T-cell (primary cell): ENCODE measurements at regions not wholly inside any gene's neighbourhood (a gene's known extent, or its start where the extent isn't known, plus 50 kb on each side); places are given as distances from the start of the nearest gene placed in this dataset.

Experiments
- ATAC-seq, 4 experiments: fragments of 200-7000 bp in 3 of 4; fragments of 150-1000 bp in 1 of 4; cut with Tn5 transposase; replicated peaks in 1 of 4; 1 replicate in 3 of 4; 2 replicates in 1 of 4; pipeline ENCODE4 v1.10.0; 2021; ENCODE audit warnings: moderate library complexity in 3 of 4, mild to moderate bottlenecking in 2 of 4, moderate number of reproducible peaks in 1 of 4
- CTCF ChIA-PET, 2 donors: fragments of 300-600 bp; sonication (Branson Sonifier 250); formaldehyde crosslinking; loops; one replicate each; lab custom pipeline; 2022; ENCODE audit warnings: antibody characterized with exemption in 2 of 2; lab: Charles Lee
- POLR2A ChIA-PET, 2 donors: fragments of 300-600 bp; sonication (Branson Sonifier 250); formaldehyde crosslinking; loops; one replicate each; lab custom pipeline; 2022; ENCODE audit warnings: antibody characterized with exemption in 2 of 2; lab: Charles Lee
- DNase-seq, 35 experiments: peaks; one replicate each; pipeline versions ENCODE4 v3.0.0 to v3.0.0-alpha.2; 2013 to 2023
- H3K27ac ChIP-seq: one replicate; pipeline ENCODE4 v1.5.1; 2013; ENCODE audit warnings: low read length
- H3K27me3 ChIP-seq, 2 experiments: replicated peaks in 1 of 2; 1 replicate in 1 of 2; 2 replicates in 1 of 2; pipeline versions ENCODE4 v1.6.1 to v1.7.0; 2013; ENCODE audit warnings: low read length in 1 of 2, mixed read lengths in 1 of 2; ENCODE audit not compliant: control insufficient read depth in 2 of 2, insufficient read depth in 2 of 2; ENCODE audit errors: extremely low read depth in 1 of 2
- H3K36me3 ChIP-seq, 2 donors: 1 replicate in 1 of 2; 2 replicates in 1 of 2; pipeline versions ENCODE4 v1.6.1 to v1.7.0; 2013; ENCODE audit warnings: low read length in 1 of 2; ENCODE audit not compliant: control insufficient read depth in 2 of 2, insufficient read depth in 1 of 2; ENCODE audit errors: extremely low read depth in 1 of 2
- H3K4me1 ChIP-seq, 2 experiments: 1 replicate in 1 of 2; 2 replicates in 1 of 2; pipeline versions ENCODE4 v1.6.1 to v1.7.0; 2013; ENCODE audit warnings: low read length in 2 of 2, mixed read lengths in 1 of 2; ENCODE audit not compliant: insufficient read depth in 2 of 2, control insufficient read depth in 1 of 2; ENCODE audit errors: extremely low read depth in 1 of 2
- H3K4me3 ChIP-seq, 2 donors: 1 replicate in 1 of 2; 2 replicates in 1 of 2; pipeline versions ENCODE4 v1.5.1 to v1.7.0; 2013; ENCODE audit warnings: mild to moderate bottlenecking in 2 of 2, low read length in 1 of 2, moderate library complexity in 1 of 2; ENCODE audit not compliant: control insufficient read depth in 1 of 2; ENCODE audit errors: extremely low read depth in 1 of 2
- H3K9me3 ChIP-seq: 2 replicates; pipeline ENCODE4 v1.7.0; 2013
- H3K27ac Mint-ChIP-seq, 2 donors: one replicate each; pipeline ENCODE4 v1.8.0; 2020 to 2021; ENCODE audit warnings: mild to moderate bottlenecking in 2 of 2, mixed read lengths in 2 of 2
- H3K27me3 Mint-ChIP-seq, 2 donors: one replicate each; pipeline ENCODE4 v1.8.0; 2021 to 2022; ENCODE audit warnings: mixed read lengths in 2 of 2
- H3K36me3 Mint-ChIP-seq: one replicate; pipeline ENCODE4 v1.8.0; 2021; ENCODE audit warnings: mixed read lengths
- H3K4me1 Mint-ChIP-seq, 3 donors: one replicate each; pipeline ENCODE4 v1.8.0; 2020 to 2022; ENCODE audit warnings: mixed read lengths in 3 of 3, mild to moderate bottlenecking in 1 of 3
- H3K4me3 Mint-ChIP-seq, 3 donors: one replicate each; pipeline ENCODE4 v1.8.0; 2020 to 2022; ENCODE audit warnings: mild to moderate bottlenecking in 3 of 3, mixed read lengths in 3 of 3, moderate library complexity in 3 of 3
- H3K9me3 Mint-ChIP-seq, 3 donors: one replicate each; pipeline ENCODE4 v1.8.0; 2020 to 2022; ENCODE audit warnings: mixed read lengths in 3 of 3
- WGBS: methylation state at CpG from one replicate; pipeline ENCODE4 v1.1.5; 2013; ENCODE audit warnings: missing lambda C conversion rate; ENCODE audit not compliant: insufficient coverage; 5-methylcytosine and 5-hydroxymethylcytosine counted together

DNA sequence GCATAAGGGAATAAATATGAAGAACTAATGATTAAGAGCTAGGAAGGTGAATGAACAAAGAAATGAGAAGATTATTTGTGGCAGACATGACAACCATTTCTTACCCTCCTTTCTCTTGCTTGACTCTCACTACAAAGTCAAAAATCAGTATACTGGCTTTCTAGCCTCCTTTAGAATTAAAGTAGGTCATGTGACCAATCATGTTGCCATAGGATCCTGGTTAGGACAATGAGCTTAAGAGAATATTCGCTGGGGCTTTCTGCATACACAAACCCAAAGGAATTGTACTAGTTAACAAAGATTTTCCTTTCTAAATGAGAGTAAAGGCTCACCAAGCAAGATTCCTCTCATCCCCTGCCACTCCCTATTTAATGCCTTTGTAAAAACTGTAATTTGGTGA lies 76.0 kb upstream of the ID4 start:
- CTCF ChIA-PET, result no interaction called here

DNA sequence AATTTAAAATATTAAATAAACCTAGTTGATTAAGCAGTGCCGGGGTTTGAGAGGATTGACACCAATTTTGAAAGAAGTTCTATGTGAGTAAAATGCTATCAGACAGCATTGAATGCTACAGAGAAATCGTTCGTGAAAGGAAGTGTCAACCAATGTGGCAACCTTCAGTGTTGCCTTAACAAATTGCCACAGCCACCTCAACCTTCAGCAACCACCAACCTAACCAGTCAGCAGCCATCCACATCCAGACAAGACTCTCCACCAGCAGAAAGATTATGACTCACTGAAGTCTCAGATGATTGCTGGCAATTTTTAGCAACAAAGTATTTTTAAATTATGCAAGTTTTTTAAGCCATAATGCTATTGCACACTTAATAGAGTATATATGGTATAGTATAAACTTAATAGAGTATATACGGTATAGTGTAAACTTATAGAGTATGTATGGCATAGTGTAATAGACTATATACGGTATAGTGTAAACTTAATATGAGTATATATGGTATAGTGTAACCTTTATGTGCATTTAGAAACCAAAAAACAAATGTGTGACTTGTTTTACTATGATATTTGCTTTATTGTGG lies 65.3 kb upstream of the ID4 start:
- H3K4me3 Mint-ChIP-seq, result no peak overlapping the region
- ATAC-seq (no peak), DNase-seq (no peak)
- H3K4me3 ChIP-seq, result no peak overlapping the region
- ChIA-PET CTCF (no interaction called here), POLR2A (no interaction called here)
- H3K27me3 Mint-ChIP-seq, result no peaks in the 10 kb centered on the region
- no peak overlapping the region for H3K27ac ChIP-seq
- H3K4me1 ChIP-seq, result no peaks in the 10 kb centered on the region
- H3K36me3 Mint-ChIP-seq, result no peaks in the 10 kb centered on the region
- H3K9me3 Mint-ChIP-seq, result peaks cover 0 to 5% (median 0%) of the 10 kb centered on the region in 3 donors
- H3K4me1 Mint-ChIP-seq, result no peaks in the 10 kb centered on the region
- H3K36me3 ChIP-seq, result no peaks in the 10 kb centered on the region
- no peak overlapping the region for H3K27ac Mint-ChIP-seq
- no peaks in the 10 kb centered on the region for H3K27me3 ChIP-seq
- WGBS, result 100% methylated on average over 1 of the region's 5 CpGs
- H3K9me3 ChIP-seq, result no peaks in the 10 kb centered on the region

More for the DNA sequence above, 76.0 kb upstream of the ID4 start:
- Histone ChIP-seq H3K36me3 (no peaks in the 10 kb centered on the region), H3K4me3 (no peak overlapping the region), H3K27me3 (no peaks in the 10 kb centered on the region), H3K9me3 (no peaks in the 10 kb centered on the region), H3K4me1 (no peaks in the 10 kb centered on the region), H3K27ac (no peak overlapping the region)
- no CpG with 5 or more reads among the region's 1 CpG for WGBS
- POLR2A ChIA-PET, result no interaction called here
- Mint-ChIP-seq H3K4me1 (no peaks in the 10 kb centered on the region), H3K9me3 (peaks cover 0 to 2% (median 0%) of the 10 kb centered on the region in 3 donors), H3K36me3 (no peaks in the 10 kb centered on the region), H3K27me3 (peaks cover 0 to 2% of the 10 kb centered on the region in 2 donors), H3K4me3 (no peak overlapping the region), H3K27ac (no peak overlapping the region)
- ATAC-seq, result no peak
- no peak for DNase-seq

DNA sequence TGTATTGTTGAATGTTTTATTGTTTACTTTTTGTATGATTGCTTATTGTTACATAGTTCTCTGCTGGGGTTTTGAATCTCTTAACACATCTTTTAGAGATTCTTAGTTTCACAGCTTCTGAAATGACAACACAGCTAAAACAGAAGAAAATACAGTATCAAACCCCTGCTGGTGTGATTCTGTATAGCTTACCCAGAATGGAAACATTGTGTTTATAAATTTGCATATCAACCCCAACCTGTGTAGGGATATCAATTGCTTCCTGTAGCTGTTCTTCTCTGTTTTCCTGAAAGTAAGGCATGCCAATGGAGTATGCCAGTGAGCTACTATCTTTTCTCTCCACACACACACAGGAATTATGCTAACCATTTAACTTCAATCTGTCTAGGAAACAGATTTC lies 64.3 kb upstream of the ID4 start:
- no peak overlapping the region for H3K27ac ChIP-seq
- no peaks in the 10 kb centered on the region for H3K4me1 Mint-ChIP-seq
- DNase-seq (no peak), ATAC-seq (no peak)
- no peaks in the 10 kb centered on the region for H3K9me3 ChIP-seq
- H3K4me1 ChIP-seq, result no peaks in the 10 kb centered on the region
- ChIA-PET POLR2A (no interaction called here), CTCF (no interaction called here)
- H3K27ac Mint-ChIP-seq, result no peak overlapping the region
- H3K4me3 ChIP-seq, result no peak overlapping the region
- no peaks in the 10 kb centered on the region for H3K36me3 Mint-ChIP-seq
- H3K4me3 Mint-ChIP-seq, result no peak overlapping the region
- no peaks in the 10 kb centered on the region for H3K27me3 ChIP-seq
- H3K36me3 ChIP-seq, result no peaks in the 10 kb centered on the region
- H3K9me3 Mint-ChIP-seq, result peaks cover 0 to 5% (median 0%) of the 10 kb centered on the region in 3 donors
- no peaks in the 10 kb centered on the region for H3K27me3 Mint-ChIP-seq

DNA sequence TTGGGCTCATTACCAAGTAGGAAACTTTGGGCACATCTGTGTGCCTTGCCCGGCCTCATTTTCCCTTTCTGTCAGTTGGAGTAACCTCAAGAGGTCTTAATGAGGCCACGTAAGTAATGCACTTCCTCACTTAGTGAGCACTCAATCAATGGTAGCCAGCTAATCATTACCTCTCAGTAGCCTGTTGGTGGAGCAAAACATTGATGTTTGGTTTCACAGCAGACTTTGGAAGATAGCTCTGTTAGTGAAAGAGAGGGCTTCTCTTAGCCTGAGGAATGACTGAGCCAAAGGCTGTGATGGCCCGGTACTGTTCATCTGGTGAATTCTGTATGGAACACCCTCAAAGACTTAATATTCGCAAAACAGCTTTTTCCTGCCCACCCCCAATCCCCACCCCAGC lies 55.9 kb upstream of the ID4 start:
- no peak overlapping the region for H3K27ac ChIP-seq
- no peak for DNase-seq
- peaks cover 0 to 2% (median 0%) of the 10 kb centered on the region in 3 donors for H3K9me3 Mint-ChIP-seq
- H3K9me3 ChIP-seq, result no peaks in the 10 kb centered on the region
- H3K36me3 ChIP-seq, result no peaks in the 10 kb centered on the region
- H3K36me3 Mint-ChIP-seq, result no peaks in the 10 kb centered on the region
- H3K4me3 Mint-ChIP-seq, result no peak overlapping the region
- no peak overlapping the region for H3K27ac Mint-ChIP-seq
- H3K4me3 ChIP-seq, result no peak overlapping the region
- H3K27me3 ChIP-seq, result no peaks in the 10 kb centered on the region
- no peak for ATAC-seq
- H3K4me1 ChIP-seq, result no peaks in the 10 kb centered on the region
- no peaks in the 10 kb centered on the region for H3K4me1 Mint-ChIP-seq
- 100% methylated on average over 1 of the region's 4 CpGs for WGBS
- no peaks in the 10 kb centered on the region for H3K27me3 Mint-ChIP-seq
- POLR2A ChIA-PET, result no interaction called here
- CTCF ChIA-PET, result no interaction called here

DNA sequence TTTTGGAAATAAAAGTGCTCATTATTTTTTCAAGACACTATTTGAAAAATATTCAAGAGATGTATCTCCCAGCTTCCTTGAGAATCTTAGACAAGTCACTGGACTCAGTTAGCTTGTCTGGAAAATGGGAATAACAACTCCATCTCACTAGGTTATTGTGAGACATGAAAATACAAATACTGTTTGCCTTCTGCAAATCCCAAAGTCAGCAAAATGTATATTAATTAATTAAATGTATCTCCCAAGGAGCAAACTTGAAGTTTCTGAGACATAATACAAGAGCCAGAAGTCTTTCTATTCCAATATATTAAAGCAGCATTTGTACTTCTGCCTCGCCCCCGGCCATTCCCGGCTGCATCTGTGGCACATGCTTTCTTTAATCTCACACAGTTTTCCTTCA lies 54.6 kb upstream of the ID4 start:
- ATAC-seq (no peak), DNase-seq (no peak)
- POLR2A ChIA-PET, result no interaction called here
- H3K27me3 ChIP-seq, result no peaks in the 10 kb centered on the region
- peaks cover 0 to 2% (median 0%) of the 10 kb centered on the region in 3 donors for H3K9me3 Mint-ChIP-seq
- no peaks in the 10 kb centered on the region for H3K36me3 ChIP-seq
- H3K4me1 ChIP-seq, result no peaks in the 10 kb centered on the region
- H3K27me3 Mint-ChIP-seq, result no peaks in the 10 kb centered on the region
- H3K4me3 ChIP-seq, result no peak overlapping the region
- CTCF ChIA-PET, result interaction anchor here in 1 of 2 donors (0.6 kb wide), 1 partner anchor 28 kb away, joined by 3 read pairs; no protein-coding TSS in a partner anchor
- no peaks in the 10 kb centered on the region for H3K4me1 Mint-ChIP-seq
- no peaks in the 10 kb centered on the region for H3K36me3 Mint-ChIP-seq
- H3K27ac ChIP-seq, result no peak overlapping the region
- H3K27ac Mint-ChIP-seq, result no peak overlapping the region
- 94% methylated on average over 3 of the region's 3 CpGs for WGBS
- H3K4me3 Mint-ChIP-seq, result no peak overlapping the region
- no peaks in the 10 kb centered on the region for H3K9me3 ChIP-seq
